Inflammatory macrophage (primary cell): ENCODE measurements at regions not wholly inside any gene's neighbourhood (a gene's known extent, or its start where the extent isn't known, plus 50 kb on each side); places are given as distances from the start of the nearest gene placed in this dataset.
"Not testable (repeated sequence)": the region's sequence is repeated elsewhere in the genome, so short reads cannot be mapped to it uniquely, and the experiment has no call there.

Experiments used
- DNase-seq, 2 donors: peaks; one replicate each; pipeline ENCODE4 v3.0.0-alpha.2; 2020 to 2022

DNA sequence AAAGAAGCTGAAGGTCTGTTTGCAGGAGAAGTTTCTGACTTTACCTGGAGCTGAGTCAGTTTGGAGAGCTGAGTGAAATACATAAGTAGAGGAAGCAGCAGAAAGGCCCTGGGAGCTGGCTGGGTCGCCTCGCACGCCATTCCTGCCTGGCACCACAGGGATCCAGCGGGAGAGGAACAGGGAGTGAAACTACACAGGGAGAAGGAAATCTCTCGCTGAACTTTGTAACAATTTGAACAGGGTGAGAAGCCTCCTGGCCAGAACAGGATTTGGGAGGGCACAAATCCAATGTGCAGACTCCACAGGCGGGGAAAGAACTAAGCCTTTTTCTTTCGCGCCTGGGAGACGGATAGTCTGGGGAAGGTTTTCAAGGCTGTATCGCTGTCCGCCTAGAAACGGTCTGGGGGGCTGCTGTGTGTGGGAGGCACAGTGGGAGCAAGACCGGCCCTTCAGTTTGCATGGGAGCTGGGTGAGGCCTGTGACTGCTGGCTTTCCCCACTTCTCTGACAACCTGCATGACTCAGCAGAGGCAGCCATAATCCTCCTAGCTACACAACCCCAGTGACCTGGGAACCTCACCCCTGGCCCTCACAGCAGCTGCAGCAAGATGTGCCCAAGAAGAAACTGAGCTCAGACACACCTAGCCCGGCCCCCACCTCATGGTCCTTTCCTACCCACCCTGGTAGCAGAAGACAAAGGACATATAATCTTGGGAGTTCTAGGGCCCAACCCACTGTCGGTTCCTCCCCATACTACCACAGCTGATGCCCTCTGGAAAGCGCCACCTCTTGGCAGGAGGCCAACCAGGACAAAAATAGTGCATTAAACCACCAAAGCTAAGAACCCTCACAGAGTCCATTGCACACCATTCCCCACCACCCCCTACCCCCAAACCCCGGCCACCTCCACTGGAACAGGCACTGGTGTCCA lies 778.6 kb downstream of the KCNJ2 start:
- DNase-seq = no peak

DNA sequence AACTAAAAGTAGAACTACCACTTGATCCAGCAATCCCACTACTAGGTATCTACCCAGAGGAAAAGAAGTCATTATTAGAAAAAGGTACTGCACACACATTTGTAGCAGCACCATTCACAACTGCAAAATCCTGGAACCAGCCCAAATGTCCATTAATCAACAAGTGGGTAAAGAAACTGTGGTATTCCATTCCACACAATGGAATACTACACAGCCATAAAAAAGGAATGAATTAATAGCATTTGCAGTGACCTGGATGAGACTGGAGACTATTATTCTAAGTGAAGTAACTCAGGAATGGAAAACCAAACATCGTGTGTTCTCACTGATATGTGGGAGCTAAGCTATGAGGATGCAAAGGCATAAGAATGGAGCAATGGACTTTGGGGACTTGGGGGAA lies 783.8 kb downstream of the KCNJ2 start:
- not testable (repeated sequence) for DNase-seq

DNA sequence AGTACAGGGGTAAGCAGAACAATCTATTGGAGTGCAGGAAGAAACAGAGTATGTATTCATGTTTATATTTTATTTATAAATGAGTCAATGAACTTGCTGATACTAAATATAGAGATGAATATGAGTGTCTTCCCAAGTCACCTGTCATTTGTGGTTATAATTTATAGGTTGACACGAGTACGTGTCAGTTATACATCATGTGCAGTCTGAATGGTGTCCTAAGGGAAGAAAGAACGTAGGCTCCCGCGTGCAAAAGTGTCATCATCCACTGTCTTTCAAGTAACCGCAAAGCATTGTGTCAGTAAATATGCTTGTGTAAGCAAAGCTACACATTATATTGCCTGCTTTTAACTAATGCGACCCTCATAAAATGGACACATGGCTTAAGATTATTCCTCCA lies 786.1 kb downstream of the KCNJ2 start:
- DNase-seq = no peak

DNA sequence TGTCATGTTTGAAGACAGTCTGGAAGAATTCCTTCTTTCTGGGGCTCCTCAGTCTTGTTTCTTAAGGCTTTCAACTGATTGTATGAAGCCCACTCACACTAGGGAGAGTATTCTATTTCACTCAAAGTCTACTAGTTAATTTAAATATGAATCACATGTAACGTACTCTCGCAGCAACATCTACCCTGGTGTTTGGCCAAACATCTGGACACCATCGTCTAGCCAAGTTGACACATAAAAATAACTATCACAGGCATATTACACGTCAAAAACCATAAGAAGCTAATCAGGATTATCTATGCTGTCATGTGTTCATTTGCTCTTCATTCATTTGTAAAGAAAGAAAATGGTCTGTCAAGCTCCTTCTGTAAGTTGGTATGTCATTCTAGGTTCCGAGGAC lies 787.4 kb downstream of the KCNJ2 start:
- no peak for DNase-seq

DNA sequence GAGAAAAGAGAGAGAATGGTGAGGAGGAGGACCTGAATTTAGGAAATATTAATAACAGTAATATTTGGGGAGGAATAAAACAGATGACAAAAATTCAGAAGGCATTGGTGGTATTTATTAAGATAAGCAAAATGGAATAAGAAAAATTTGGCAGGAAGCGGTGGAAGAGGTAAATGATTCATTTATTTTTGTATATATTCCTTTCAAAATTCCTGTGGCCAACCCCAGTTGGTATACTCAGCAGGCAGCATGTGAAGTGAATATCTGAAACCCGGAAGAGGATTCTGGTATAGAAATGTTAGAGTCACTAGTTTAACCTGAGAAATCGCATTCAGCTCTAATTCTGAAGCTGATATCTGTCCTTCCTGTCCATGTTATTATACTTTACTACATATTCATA lies 792.0 kb downstream of the KCNJ2 start:
- DNase-seq = no peak

DNA sequence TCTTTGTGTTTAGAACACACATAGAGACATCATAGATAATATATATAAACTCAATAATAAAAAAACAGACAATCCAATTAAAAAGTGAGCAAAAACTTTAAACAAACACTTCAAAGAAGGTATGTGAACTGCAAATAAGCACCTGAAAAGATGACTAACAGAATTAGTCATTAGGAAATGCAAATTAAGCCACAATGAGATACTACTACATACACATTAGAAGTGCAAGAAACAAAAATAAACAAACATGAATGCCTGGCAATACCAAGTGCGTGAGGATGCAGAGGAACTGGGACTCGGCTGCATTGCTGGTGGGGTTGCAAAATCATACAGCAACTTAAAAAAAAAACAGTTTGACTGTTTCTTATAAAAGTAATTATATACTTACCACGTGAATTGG lies 799.0 kb downstream of the KCNJ2 start:
- no peak for DNase-seq

DNA sequence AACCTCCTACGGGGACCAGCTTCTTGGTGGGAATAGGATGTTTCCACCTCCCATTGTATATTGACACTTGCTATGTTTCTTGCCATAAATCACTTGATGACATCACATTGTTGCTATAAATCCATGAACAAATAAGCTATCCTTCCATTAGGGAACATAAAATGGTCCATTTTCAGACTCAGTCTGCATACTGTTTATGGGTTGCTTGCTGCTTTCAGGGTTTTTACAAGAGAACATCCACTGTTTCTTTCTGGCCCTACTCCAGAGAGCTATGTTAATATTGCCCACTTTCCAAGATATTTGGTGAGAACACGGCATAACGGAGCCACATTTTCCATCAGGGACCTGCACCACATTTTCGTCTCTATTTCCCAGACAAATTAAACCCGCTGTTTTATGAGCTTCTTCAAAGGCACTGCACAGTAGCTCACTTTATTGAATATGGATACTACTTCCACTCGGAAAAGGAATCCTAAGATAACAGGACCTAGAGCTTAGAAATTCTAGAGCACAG lies 800.2 kb downstream of the KCNJ2 start:
- DNase-seq = no peak

DNA sequence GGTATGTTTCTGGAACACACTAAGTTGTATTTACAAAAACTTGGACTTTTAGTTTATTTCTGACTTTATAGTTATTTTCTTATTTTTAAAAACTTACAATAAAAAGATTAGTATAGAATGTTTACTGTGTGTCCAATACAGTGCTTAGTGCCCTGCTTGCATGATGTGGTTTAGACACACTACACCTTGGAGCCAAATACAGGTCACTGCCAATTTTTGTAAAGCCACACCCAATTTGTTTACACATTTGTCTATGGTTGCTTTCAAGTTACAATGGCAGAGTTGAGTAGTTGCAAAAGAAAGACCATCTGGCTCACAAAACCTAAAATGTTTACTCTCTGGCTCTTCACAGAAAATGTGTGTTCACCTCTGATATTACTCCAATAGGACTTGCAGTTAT lies 807.1 kb downstream of the KCNJ2 start:
- DNase-seq = no peak

DNA sequence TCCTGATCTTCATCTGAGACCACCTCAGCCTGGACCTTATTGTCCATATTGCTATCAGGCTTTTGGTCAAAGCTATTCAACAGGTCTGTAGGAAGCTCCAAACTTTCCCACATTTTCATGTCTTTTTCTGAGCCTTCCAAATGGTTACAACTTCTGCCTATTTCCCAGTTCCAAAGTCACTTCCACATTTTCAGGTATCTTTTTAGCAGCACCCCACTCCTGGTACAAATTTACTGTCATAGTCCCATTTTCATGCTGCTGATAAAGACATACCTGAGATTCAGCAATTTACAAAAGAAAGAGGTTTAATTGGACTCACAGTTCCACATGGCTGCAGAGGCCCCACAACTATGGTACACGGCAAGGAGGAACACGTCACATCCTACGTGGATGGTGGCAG lies 815.5 kb downstream of the KCNJ2 start:
- DNase-seq = no peak

DNA sequence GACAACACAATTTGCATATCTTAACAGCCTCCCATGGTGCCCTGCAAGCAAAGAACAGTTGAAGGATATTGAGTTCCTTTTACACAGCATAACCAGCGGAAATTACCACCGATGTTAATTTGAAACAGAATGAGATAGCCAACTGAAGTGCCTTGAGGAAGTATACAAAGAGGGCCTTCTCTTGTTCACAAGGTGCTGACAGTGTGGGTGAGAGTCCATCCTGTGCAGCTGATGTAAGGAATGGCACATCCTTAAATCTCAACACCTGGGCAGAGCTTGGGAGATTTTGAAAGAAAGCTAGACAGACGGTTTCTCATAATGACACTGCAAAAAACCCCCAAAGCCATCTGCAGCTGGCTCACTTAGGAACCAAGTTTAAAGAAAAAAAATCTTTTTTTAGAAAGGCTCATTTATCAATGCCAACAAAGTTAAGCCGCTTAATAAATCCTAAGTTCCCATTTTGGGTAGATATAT lies 818.6 kb downstream of the KCNJ2 start:
- DNase-seq = no peak

DNA sequence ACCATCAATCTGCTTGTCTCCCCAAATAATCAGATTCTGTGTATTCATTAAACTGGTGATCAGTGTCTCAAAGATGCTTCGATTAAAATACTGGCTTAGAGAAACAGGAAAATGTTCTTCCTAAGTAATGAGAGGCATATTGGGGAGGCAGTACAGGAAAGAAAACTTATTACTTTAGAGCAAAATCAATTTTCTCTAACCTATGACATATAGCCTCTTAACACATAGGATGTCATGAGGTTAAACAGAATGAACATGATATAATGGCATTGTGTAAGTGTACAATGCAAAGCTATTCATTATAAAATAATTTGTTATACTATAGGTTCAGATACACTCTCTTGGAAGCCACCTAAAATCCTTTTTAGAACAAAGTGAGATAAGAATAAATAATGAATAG lies 819.3 kb downstream of the KCNJ2 start:
- no peak for DNase-seq

DNA sequence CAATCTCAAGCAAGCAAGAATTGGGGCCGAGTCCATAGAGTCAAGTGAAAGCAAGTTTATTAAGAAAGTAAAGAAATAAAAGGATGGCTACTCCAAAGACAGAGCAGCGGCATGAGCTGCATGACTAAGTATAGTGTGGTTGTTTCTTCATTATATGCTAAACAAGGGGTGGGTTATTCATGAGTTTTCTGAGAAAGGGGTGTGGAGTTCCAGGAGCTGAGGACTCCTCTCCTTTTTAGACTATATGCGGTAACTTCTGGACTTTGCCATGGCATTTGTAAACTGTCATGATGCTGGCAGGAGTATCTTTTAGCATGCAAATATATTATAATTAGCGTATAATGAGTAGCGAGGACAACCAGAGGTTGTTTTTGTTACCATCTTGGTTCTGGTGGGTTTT lies 819.9 kb downstream of the KCNJ2 start:
- DNase-seq = no peak

DNA sequence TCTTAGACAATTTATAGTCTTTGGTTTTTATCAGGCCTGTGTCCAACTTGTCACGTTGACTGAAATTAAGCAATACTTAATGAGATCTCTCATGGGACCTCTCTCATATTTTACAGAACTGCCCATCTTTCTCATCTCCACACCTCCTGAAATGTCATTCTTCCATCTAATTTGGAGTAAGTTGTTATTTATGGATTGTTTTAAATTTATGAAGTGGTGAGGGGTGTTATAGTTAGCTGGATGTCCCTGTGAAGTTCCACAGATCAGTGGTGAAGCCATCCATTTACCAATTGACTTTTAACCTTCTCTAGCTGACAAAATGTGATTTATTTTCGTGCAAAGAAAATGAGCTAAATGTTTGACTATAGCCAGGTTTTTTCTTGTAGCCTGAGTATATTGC lies 824.9 kb downstream of the KCNJ2 start:
- DNase-seq = no peak

DNA sequence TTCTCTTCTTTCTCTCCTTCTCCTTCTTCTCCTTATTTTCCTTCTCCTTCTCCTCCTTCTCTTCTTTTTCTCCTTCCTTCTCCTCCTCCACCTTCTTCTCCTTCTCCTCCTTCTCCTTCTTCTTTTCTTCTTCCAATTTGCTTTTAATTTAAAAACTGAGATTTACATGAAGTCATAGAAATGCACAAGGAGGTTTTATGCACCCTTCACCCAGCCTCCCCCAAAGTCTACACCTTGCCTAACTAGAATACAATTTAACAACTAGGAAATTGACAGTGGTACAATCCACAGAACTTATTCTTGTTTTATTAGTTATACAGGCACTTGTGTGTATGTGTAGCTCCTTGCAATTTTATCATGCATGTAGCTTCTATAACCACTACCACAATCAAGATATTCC lies 826.7 kb downstream of the KCNJ2 start:
- no peak for DNase-seq

DNA sequence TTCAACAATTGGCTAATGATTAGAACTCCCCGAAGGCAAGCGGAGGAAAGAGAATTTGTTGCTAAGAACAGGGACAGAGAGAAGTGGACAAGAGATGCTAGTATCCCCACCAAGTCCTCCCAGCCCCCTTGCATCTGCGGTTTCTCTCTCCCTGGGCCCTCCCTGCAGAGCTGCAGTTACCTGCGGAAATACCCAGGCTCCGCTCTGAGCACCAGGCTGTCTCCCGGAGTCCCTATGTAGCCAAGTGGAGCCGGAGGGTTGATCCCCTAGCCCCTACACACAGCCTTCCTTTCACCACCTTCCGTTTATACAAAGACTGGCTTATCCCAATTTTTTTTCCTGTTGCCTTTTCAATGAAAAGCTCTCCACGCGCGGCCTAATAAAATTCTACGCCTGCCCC lies 834.4 kb downstream of the KCNJ2 start:
- DNase-seq = no peak

DNA sequence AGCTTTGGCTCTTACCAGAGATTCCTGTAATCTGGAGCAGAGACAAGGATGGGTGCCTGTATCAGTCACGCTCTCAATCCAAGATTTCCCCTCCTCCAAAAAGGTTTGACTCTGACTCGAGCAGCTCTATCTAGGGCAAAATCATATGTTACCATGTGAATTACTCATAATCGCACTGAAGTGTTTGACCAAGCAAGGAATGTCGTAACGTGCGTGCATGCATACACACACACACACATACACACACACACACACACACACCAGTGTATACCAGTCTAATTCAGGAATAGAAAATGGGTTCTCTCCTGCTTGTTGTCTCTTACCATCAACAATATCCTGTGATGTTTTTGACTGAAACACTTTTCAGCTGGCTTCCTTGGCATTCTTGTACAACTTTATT lies 835.1 kb downstream of the KCNJ2 start:
- DNase-seq = no peak

DNA sequence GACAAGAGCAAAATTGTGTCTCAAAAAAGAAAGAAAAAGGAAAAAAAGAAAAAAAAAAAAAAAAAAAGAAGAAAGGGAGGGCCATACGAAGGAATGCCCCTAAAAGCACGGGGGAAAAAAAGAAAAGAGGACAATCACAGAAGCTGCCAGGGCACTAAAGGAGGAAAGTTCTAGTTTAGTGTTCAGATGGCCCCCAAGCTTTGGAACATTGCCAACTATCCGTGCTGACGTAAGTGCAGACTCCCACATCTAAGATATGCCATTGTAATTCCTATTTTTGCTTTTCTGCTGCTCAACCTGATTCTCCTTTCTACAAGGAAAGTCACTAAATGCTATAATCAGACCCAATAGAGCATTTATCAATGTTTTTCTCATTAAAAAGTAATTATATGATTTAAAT lies 842.1 kb downstream of the KCNJ2 start:
- no peak for DNase-seq

DNA sequence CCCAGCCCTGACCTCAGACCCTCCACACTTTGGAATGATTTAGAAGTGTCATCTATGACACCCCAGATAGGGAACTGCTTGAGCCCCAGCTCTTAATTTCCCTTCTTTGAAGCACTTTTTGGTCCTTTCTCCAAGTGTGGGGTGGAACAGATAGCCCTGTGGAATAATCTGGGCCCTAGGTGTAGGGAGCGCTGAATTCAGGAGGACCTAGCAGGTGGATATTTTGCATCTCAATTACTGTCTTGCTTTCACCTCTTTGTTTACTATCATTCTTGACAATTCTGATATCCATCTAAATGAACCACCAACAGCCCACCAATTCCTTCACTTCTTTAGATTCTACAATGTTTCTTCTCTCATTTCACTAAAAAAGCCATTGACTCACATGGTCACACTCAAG lies 850.4 kb downstream of the KCNJ2 start:
- DNase-seq = no peak

DNA sequence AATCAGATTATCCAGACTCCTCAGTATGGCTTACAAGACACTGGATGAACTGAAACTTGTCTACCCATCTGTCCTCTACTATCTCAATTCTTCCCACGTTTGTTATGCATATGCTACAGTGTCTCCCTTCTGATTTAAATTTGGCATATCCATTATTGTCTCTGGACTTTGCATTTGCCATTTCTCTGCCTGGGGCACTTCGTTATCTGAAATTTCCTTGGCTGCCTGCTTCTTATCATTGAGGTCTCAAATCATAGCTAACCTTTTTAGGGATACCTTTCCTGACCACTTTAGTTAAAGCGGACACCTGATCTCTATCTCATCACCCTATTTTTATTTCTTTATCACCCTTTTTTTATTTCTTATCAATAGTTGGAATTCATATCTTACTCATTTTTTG lies 853.4 kb downstream of the KCNJ2 start:
- no peak for DNase-seq

DNA sequence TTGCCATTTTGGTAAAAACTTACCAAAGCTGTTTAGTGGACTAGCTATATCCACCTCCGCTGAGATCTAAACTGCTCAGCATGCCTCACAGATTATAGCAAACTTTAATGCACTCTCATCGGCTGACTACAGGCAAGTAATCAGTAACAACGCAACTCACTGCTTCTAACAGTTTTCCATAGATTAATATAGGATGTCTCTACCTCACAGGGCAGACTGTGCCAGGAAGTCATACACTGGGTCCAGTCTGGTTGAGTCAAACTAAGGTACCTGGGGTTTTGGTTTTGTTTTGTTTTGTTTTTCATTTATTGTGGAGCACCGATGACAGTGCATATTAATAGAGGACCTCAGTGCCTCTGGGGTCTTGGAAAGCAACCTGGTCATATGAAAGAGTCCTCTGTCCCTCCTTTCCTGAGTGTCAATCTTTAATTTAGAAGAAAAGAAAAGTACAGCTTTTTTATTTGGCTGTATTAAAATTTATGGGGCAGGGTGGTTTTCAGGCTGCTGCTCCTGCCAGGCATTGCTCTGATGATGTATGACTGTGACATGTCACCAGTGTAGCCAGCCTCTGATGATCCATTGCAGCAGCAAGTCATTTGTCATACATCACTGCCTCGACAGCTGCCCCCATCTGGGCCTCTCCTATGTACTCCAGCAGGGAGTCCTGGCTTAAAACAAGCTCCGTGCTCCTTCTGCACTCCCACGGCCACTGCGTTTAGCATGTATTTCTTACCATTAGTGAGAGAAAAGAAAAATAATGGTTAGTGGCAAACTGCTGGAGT lies 854.1 kb downstream of the KCNJ2 start:
- no peak for DNase-seq

DNA sequence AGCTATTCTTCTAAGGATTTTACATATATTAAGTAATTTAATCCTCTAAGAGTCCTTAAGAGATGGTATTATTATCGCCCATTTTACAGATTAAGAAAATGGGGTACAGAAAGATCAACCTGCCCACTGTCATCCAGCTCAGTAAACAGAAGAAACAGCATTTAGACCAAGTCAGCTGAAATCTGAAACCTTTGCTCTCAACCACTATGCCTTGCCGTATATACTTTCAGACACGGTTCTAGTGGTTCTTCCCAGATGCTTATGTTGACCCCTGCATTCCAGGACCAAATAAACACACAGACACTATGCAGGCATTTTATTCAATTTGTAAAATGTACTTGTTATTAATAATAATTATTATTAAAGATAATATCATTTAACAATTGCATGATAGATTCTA lies 854.8 kb downstream of the KCNJ2 start:
- no peak for DNase-seq

DNA sequence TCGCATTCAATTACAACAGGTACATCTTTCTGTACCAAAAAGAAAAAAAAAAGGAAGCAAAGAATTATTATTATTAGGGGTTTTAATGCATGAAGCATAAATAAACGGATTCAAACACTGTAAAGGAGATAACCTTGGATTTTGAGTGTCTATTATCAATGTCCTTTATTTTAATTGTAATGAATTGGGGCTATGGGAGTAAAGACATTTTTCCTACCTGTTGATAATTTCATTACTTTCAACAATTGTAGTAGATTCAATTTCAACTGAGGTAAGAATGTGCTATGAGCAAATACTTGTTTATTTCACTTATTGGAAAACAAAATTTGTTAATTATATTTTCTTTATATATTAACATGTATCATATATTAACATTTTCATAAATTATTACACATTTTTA lies 855.6 kb downstream of the KCNJ2 start:
- no peak for DNase-seq

DNA sequence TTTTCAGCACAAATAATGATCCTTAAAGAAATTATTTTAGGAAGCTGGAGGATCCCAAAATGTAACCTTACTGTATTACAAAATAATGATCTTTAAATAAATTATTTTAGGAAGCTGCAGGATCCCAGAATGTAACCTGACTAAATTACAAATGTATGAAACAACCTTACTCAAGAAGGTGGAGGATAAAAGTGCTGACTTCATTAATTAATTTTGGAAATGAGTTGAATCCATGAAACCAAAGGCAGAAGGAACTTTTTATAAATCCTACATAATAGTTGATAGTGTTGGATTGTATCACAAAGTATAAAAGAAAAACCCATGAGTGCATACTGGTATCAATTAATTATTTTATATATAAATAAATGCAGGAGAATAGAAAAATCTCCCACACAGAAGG lies 859.9 kb downstream of the KCNJ2 start:
- no peak for DNase-seq

DNA sequence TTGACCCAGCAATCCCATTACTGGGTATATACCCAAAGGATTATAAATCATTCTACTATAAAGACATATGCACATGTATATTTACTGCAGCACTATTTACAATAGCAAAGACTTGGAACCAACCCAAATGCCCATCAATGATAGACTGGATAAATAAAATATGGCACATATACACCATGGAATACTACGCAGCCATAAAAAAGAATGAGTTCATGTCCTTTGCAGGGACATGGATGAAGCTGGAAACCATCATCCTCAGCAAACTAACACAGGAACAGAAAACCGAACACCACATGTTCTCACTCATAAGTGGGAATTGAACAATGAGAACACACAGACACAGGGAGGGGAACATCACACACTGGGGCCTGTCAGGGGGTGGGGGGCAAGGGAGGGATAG lies 862.0 kb downstream of the KCNJ2 start:
- DNase-seq = not testable (repeated sequence)
